ENCODE measurements at regions not wholly inside any gene's neighbourhood (a gene's known extent, or its start where the extent isn't known, plus 50 kb on each side); places are given as distances from the start of the nearest gene placed in this dataset.

GRCh38 chr4:108337923-108338322 is 169.2 kb upstream of the LEF1 start:
- no peak for DNase-seq (ENCODE audit: low read depth in 2 of 2, low spot score in 1 of 2)

GRCh38 chr4:108336076-108336475 is 167.3 kb upstream of the LEF1 start:
- no peak for DNase-seq (ENCODE audit: low read depth in 2 of 2, low spot score in 1 of 2)

- DNase-seq (ENCODE audit: low read depth in 2 of 2, low spot score in 1 of 2) = no peak
Measured at GRCh38 chr4:108335081-108335480, 166.3 kb upstream of the LEF1 start.

GRCh38 chr4:108334031-108334430 is 165.3 kb upstream of the LEF1 start:
- no peak for DNase-seq (ENCODE audit: low read depth in 2 of 2, low spot score in 1 of 2)

- DNase-seq (ENCODE audit: low read depth in 2 of 2, low spot score in 1 of 2) = no peak
Measured at GRCh38 chr4:108333353-108333942, 164.7 kb upstream of the LEF1 start.

GRCh38 chr4:108331905-108332632 is 163.3 kb upstream of the LEF1 start:
- no peak for DNase-seq (ENCODE audit: low read depth in 2 of 2, low spot score in 1 of 2)

- DNase-seq (ENCODE audit: low read depth in 2 of 2, low spot score in 1 of 2) = no peak
Measured at GRCh38 chr4:108328383-108328732, 159.6 kb upstream of the LEF1 start.

- DNase-seq (ENCODE audit: low read depth in 2 of 2, low spot score in 1 of 2) = no peak
Measured at GRCh38 chr4:108327642-108328382, 159.1 kb upstream of the LEF1 start.

- DNase-seq (ENCODE audit: low read depth in 2 of 2, low spot score in 1 of 2) = no peak
Measured at GRCh38 chr4:108325561-108325960, 156.8 kb upstream of the LEF1 start.

- DNase-seq (ENCODE audit: low read depth in 2 of 2, low spot score in 1 of 2) = no peak
Measured at GRCh38 chr4:108324450-108324849, 155.7 kb upstream of the LEF1 start.

GRCh38 chr4:108322497-108322896 is 153.8 kb upstream of the LEF1 start:
- no peak for DNase-seq (ENCODE audit: low read depth in 2 of 2, low spot score in 1 of 2)

GRCh38 chr4:108320061-108320460 is 151.3 kb upstream of the LEF1 start:
- DNase-seq (ENCODE audit: low read depth in 2 of 2, low spot score in 1 of 2) = no peak

GRCh38 chr4:108317377-108317776 is 148.6 kb upstream of the LEF1 start:
- DNase-seq (ENCODE audit: low read depth in 2 of 2, low spot score in 1 of 2) = no peak

GRCh38 chr4:108315694-108316093 is 147.0 kb upstream of the LEF1 start:
- no peak for DNase-seq (ENCODE audit: low read depth in 2 of 2, low spot score in 1 of 2)

GRCh38 chr4:108314900-108315589 is 146.3 kb upstream of the LEF1 start:
- no peak for DNase-seq (ENCODE audit: low read depth in 2 of 2, low spot score in 1 of 2)

- no peak for DNase-seq (ENCODE audit: low read depth in 2 of 2, low spot score in 1 of 2)
Measured at GRCh38 chr4:108313546-108314339, 145.0 kb upstream of the LEF1 start.

GRCh38 chr4:108311313-108311712 is 142.6 kb upstream of the LEF1 start:
- DNase-seq (ENCODE audit: low read depth in 2 of 2, low spot score in 1 of 2) = no peak

GRCh38 chr4:108303488-108304177 is 134.9 kb upstream of the LEF1 start:
- DNase-seq (ENCODE audit: low read depth in 2 of 2, low spot score in 1 of 2) = no peak

GRCh38 chr4:108301545-108302251 is 133.0 kb upstream of the LEF1 start:
- no peak for DNase-seq (ENCODE audit: low read depth in 2 of 2, low spot score in 1 of 2)

GRCh38 chr4:108297605-108298004 is 128.9 kb upstream of the LEF1 start:
- no peak for DNase-seq (ENCODE audit: low read depth in 2 of 2, low spot score in 1 of 2)

Data from stimulated activated CD8-positive, alpha-beta memory T cell treated with anti-CD3 and anti-CD28 coated beads, Interleukin-4, amount 100 ng/mL, for 1 hour (primary cell).